ENCODE measurements at regions not wholly inside any gene's neighbourhood (a gene's known extent, or its start where the extent isn't known, plus 50 kb on each side); places are given as distances from the start of the nearest gene placed in this dataset.

DNA sequence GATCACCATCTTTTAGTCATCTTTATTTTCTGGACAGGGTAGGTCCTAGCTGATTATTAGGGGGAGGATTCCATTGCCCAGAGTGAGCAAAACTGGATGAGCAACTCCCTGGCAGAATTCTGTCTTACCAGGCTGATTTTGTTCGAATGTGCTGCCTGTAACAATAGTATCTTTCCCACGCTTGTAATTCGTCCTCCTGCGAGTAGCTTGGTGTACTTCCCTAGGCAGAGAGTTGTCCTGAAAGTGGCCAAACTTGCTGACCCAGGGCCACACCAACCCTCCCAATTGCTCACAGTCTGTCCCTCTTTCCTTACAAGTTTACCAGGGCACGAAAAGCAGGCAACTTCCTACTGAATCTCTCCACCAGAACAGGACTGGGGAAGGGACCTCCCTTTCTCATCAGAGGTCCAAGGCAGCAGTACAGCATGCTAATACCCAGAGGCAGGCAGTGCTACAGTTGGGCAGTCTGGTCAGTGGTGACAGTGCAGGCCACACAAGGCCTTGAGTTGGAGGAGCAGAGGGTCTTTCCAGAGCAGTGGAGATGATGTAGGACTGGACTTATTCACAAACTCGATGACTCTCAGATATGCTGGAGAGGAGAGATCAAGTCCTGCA, 67.8 kb upstream of the NLK start:
- Histone ChIP-seq H3K4me1 (ENCODE audit: low read length) (no peaks in the 10 kb centered on the region), H3F3A (ENCODE audit: insufficient read depth, low read length) (no peaks in the 10 kb centered on the region), H4K20me1 (ENCODE audit: insufficient read depth, low read length) (no peaks in the 10 kb centered on the region), H3K4me2 (ENCODE audit: low read depth, low read length) (no peak overlapping the region), H3K79me2 (ENCODE audit: low read length) (no peaks in the 10 kb centered on the region), H3K27ac (ENCODE audit: low read length) (no peak overlapping the region), H3K27me3 (replicated peaks; ENCODE audit: insufficient read depth, low read length) (no peaks in the 10 kb centered on the region), H3K9me2 (replicated peaks; ENCODE audit: insufficient read depth, low read length) (no peaks in the 10 kb centered on the region), H2AFZ (ENCODE audit: low read length) (no peak overlapping the region), H3K4me3 (ENCODE audit: low read length) (no peak overlapping the region), H3K9ac (ENCODE audit: low read length) (no peak overlapping the region), H3K36me3 (replicated peaks; ENCODE audit: insufficient read depth, low read length) (no peaks in the 10 kb centered on the region), H3K9me3 (replicated peaks; ENCODE audit: insufficient read depth, low read length) (no peaks in the 10 kb centered on the region)
- no peak for TF ChIP-seq EZH2phosphoT487 (IDR thresholded peaks at IDR 0.05; ENCODE audit: low read length)
- no peak for TF ChIP-seq EZH2 (optimal IDR thresholded peaks at IDR 0.05; ENCODE audit: low read depth, low read length)
- TF ChIP-seq, protein P1, sequence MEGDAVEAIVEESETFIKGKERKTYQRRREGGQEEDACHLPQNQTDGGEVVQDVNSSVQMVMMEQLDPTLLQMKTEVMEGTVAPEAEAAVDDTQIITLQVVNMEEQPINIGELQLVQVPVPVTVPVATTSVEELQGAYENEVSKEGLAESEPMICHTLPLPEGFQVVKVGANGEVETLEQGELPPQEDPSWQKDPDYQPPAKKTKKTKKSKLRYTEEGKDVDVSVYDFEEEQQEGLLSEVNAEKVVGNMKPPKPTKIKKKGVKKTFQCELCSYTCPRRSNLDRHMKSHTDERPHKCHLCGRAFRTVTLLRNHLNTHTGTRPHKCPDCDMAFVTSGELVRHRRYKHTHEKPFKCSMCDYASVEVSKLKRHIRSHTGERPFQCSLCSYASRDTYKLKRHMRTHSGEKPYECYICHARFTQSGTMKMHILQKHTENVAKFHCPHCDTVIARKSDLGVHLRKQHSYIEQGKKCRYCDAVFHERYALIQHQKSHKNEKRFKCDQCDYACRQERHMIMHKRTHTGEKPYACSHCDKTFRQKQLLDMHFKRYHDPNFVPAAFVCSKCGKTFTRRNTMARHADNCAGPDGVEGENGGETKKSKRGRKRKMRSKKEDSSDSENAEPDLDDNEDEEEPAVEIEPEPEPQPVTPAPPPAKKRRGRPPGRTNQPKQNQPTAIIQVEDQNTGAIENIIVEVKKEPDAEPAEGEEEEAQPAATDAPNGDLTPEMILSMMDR (IDR thresholded peaks at IDR 0.05; ENCODE audit: low read length), result no peak
- no peak for DNase-seq

DNA sequence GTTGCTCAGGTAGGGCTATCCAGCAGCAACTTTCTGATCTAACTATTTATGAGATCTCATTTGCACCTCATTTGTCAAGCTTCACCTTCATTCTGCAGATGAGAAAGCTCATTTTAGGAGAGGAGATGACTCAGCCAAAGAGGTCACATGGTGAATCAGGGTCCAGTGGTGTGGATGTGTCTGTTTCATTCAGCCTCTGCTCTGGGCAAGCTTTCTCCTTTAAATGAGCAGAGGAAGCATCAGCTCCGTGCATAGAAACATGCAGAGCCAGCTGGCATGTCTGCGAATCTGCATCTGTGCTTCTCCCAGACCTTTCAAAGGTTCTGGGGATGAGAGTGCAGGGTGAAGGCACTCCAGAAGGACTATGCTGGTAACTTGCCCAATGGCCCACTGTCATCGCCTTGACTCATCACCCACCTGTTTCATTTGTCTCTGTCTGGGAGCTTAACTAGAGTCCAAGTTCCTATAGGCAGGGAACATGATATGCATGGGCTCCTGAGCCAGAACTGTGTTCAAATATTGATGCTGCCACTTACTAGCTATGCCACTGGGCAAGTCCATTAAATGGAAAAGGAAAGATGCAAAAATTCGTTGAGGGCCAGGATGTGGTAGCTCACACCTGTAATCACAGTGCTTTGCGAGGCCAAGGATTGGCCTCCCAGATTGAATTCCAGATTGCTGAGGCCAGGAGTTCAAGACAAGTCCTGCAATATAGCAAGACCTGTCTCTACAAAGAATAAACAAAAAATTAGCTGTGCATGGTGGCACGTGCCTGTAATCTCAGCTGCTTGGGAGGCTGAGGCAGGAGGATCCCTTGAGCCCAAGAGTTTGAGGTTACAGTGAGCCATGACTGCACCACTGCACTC, 67.1 kb upstream of the NLK start:
- Histone ChIP-seq H3F3A (ENCODE audit: insufficient read depth, low read length) (no peaks in the 10 kb centered on the region), H3K9me3 (replicated peaks; ENCODE audit: insufficient read depth, low read length) (no peaks in the 10 kb centered on the region), H3K79me2 (ENCODE audit: low read length) (no peaks in the 10 kb centered on the region), H3K27ac (ENCODE audit: low read length) (no peak overlapping the region), H3K4me1 (ENCODE audit: low read length) (no peaks in the 10 kb centered on the region), H2AFZ (ENCODE audit: low read length) (no peak overlapping the region), H3K27me3 (replicated peaks; ENCODE audit: insufficient read depth, low read length) (no peaks in the 10 kb centered on the region), H3K4me2 (ENCODE audit: low read depth, low read length) (no peak overlapping the region), H3K9ac (ENCODE audit: low read length) (no peak overlapping the region), H3K9me2 (replicated peaks; ENCODE audit: insufficient read depth, low read length) (no peaks in the 10 kb centered on the region), H3K36me3 (replicated peaks; ENCODE audit: insufficient read depth, low read length) (no peaks in the 10 kb centered on the region), H3K4me3 (ENCODE audit: low read length) (no peak overlapping the region), H4K20me1 (ENCODE audit: insufficient read depth, low read length) (no peaks in the 10 kb centered on the region)
- TF ChIP-seq EZH2 (optimal IDR thresholded peaks at IDR 0.05; ENCODE audit: low read depth, low read length), result no peak
- no peak for TF ChIP-seq EZH2phosphoT487 (IDR thresholded peaks at IDR 0.05; ENCODE audit: low read length)
- TF ChIP-seq, protein P1 (IDR thresholded peaks at IDR 0.05; ENCODE audit: low read length), result no peak
- DNase-seq, result no peak

DNA sequence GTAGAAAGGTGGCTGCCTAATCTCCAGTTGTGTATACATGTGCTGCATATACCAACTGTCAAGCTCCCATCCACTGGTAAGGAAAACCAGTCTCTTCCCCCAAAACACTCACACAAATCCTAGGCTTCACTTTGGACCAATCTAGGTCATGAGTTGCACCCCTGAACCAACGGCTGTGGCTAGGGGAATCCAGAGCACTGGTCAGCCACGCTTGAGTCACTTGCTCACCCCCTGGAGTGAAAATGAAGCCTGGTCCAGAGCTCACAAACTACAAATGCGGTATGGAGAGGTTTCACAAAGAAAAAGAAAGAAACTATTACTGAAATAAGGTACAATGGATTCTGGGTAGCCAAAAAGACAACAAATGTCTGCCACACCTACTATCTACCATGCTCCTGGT, 66.1 kb upstream of the NLK start:
- Histone ChIP-seq H3F3A (ENCODE audit: insufficient read depth, low read length) (no peaks in the 10 kb centered on the region), H3K4me3 (ENCODE audit: low read length) (no peak overlapping the region), H3K9ac (ENCODE audit: low read length) (no peak overlapping the region), H3K79me2 (ENCODE audit: low read length) (no peaks in the 10 kb centered on the region), H3K9me3 (replicated peaks; ENCODE audit: insufficient read depth, low read length) (no peaks in the 10 kb centered on the region), H3K4me1 (ENCODE audit: low read length) (no peaks in the 10 kb centered on the region), H3K27ac (ENCODE audit: low read length) (no peak overlapping the region), H3K4me2 (ENCODE audit: low read depth, low read length) (no peak overlapping the region), H3K36me3 (replicated peaks; ENCODE audit: insufficient read depth, low read length) (no peaks in the 10 kb centered on the region), H3K9me2 (replicated peaks; ENCODE audit: insufficient read depth, low read length) (no peaks in the 10 kb centered on the region), H3K27me3 (replicated peaks; ENCODE audit: insufficient read depth, low read length) (no peaks in the 10 kb centered on the region), H4K20me1 (ENCODE audit: insufficient read depth, low read length) (no peaks in the 10 kb centered on the region), H2AFZ (ENCODE audit: low read length) (no peak overlapping the region)
- DNase-seq, result no peak
- TF ChIP-seq, protein P1 (IDR thresholded peaks at IDR 0.05; ENCODE audit: low read length), result no peak
- TF ChIP-seq EZH2 (optimal IDR thresholded peaks at IDR 0.05; ENCODE audit: low read depth, low read length), result no peak
- TF ChIP-seq EZH2phosphoT487 (IDR thresholded peaks at IDR 0.05; ENCODE audit: low read length), result no peak
